ENCODE measurements at regions not wholly inside any gene's neighbourhood (a gene's known extent, or its start where the extent isn't known, plus 50 kb on each side); places are given as distances from the start of the nearest gene placed in this dataset.
"Not testable (repeated sequence)": the region's sequence is repeated elsewhere in the genome, so short reads cannot be mapped to it uniquely, and the experiment has no call there.

GRCh38 chr7:119266790-119267189 lies 1006.2 kb upstream of the KCND2 start:
- H3K4me1 ChIP-seq (ENCODE audit: control insufficient read depth in 1 of 2, insufficient read depth in 2 of 2, low read length in 2 of 2); H3K27ac ChIP-seq (ENCODE audit: low read length); H3K9me3 ChIP-seq (ENCODE audit: control insufficient read depth in 1 of 2, low read length in 2 of 2); H3K36me3 ChIP-seq (ENCODE audit: control insufficient read depth in 1 of 2, insufficient read depth in 2 of 2, low read length in 2 of 2); H3K4me3 ChIP-seq (ENCODE audit: low read depth in 1 of 2, low read length in 2 of 2); H3K27me3 ChIP-seq (ENCODE audit: low read depth, low read length): not testable (repeated sequence)

- no peak overlapping the region for H3K27ac ChIP-seq (ENCODE audit: low read length)
- no peaks in the 10 kb centered on the region for H3K4me1 ChIP-seq (ENCODE audit: control insufficient read depth in 1 of 2, insufficient read depth in 2 of 2, low read length in 2 of 2)
- no peak overlapping the region for H3K4me3 ChIP-seq (ENCODE audit: low read depth in 1 of 2, low read length in 2 of 2)
- H3K27me3 ChIP-seq (ENCODE audit: low read depth, low read length), result no peaks in the 10 kb centered on the region
- no peaks in the 10 kb centered on the region for H3K36me3 ChIP-seq (ENCODE audit: control insufficient read depth in 1 of 2, insufficient read depth in 2 of 2, low read length in 2 of 2)
- no peaks in the 10 kb centered on the region for H3K9me3 ChIP-seq (ENCODE audit: control insufficient read depth in 1 of 2, low read length in 2 of 2)
Observed at GRCh38 chr7:119270045-119270464, 1002.9 kb upstream of the KCND2 start.

GRCh38 chr7:119270644-119271043 lies 1002.3 kb upstream of the KCND2 start:
- Histone ChIP-seq H3K9me3 (ENCODE audit: control insufficient read depth in 1 of 2, low read length in 2 of 2) (no peaks in the 10 kb centered on the region), H3K4me1 (ENCODE audit: control insufficient read depth in 1 of 2, insufficient read depth in 2 of 2, low read length in 2 of 2) (no peaks in the 10 kb centered on the region), H3K27ac (ENCODE audit: low read length) (no peak overlapping the region), H3K36me3 (ENCODE audit: control insufficient read depth in 1 of 2, insufficient read depth in 2 of 2, low read length in 2 of 2) (no peaks in the 10 kb centered on the region), H3K27me3 (ENCODE audit: low read depth, low read length) (no peaks in the 10 kb centered on the region), H3K4me3 (ENCODE audit: low read depth in 1 of 2, low read length in 2 of 2) (no peak overlapping the region)

- H3K4me1 ChIP-seq (ENCODE audit: control insufficient read depth in 1 of 2, insufficient read depth in 2 of 2, low read length in 2 of 2), result no peaks in the 10 kb centered on the region
- no peaks in the 10 kb centered on the region for H3K9me3 ChIP-seq (ENCODE audit: control insufficient read depth in 1 of 2, low read length in 2 of 2)
- H3K27ac ChIP-seq (ENCODE audit: low read length), result no peak overlapping the region
- no peak overlapping the region for H3K4me3 ChIP-seq (ENCODE audit: low read depth in 1 of 2, low read length in 2 of 2)
- no peaks in the 10 kb centered on the region for H3K36me3 ChIP-seq (ENCODE audit: control insufficient read depth in 1 of 2, insufficient read depth in 2 of 2, low read length in 2 of 2)
- no peaks in the 10 kb centered on the region for H3K27me3 ChIP-seq (ENCODE audit: low read depth, low read length)
Observed at GRCh38 chr7:119271147-119271779, 1001.7 kb upstream of the KCND2 start.

GRCh38 chr7:119281181-119281846 lies 991.7 kb upstream of the KCND2 start:
- no peaks in the 10 kb centered on the region for H3K27me3 ChIP-seq (ENCODE audit: low read depth, low read length)
- H3K27ac ChIP-seq (ENCODE audit: low read length), result no peak overlapping the region
- no peaks in the 10 kb centered on the region for H3K9me3 ChIP-seq (ENCODE audit: control insufficient read depth in 1 of 2, low read length in 2 of 2)

GRCh38 chr7:119283353-119283752 lies 989.6 kb upstream of the KCND2 start:
- Histone ChIP-seq H3K4me1 (ENCODE audit: control insufficient read depth in 1 of 2, insufficient read depth in 2 of 2, low read length in 2 of 2) (no peaks in the 10 kb centered on the region), H3K9me3 (ENCODE audit: control insufficient read depth in 1 of 2, low read length in 2 of 2) (no peaks in the 10 kb centered on the region), H3K4me3 (ENCODE audit: low read depth in 1 of 2, low read length in 2 of 2) (no peak overlapping the region), H3K27me3 (ENCODE audit: low read depth, low read length) (no peaks in the 10 kb centered on the region), H3K27ac (ENCODE audit: low read length) (no peak overlapping the region), H3K36me3 (ENCODE audit: control insufficient read depth in 1 of 2, insufficient read depth in 2 of 2, low read length in 2 of 2) (no peaks in the 10 kb centered on the region)

More at GRCh38 chr7:119281181-119281846, 991.7 kb upstream of the KCND2 start:
- no peaks in the 10 kb centered on the region for H3K4me1 ChIP-seq (ENCODE audit: control insufficient read depth in 1 of 2, insufficient read depth in 2 of 2, low read length in 2 of 2)
- H3K4me3 ChIP-seq (ENCODE audit: low read depth in 1 of 2, low read length in 2 of 2), result no peak overlapping the region
- no peaks in the 10 kb centered on the region for H3K36me3 ChIP-seq (ENCODE audit: control insufficient read depth in 1 of 2, insufficient read depth in 2 of 2, low read length in 2 of 2)

- H3K36me3 ChIP-seq (ENCODE audit: control insufficient read depth in 1 of 2, insufficient read depth in 2 of 2, low read length in 2 of 2), result no peaks in the 10 kb centered on the region
- H3K27me3 ChIP-seq (ENCODE audit: low read depth, low read length), result no peaks in the 10 kb centered on the region
- H3K4me3 ChIP-seq (ENCODE audit: low read depth in 1 of 2, low read length in 2 of 2), result no peak overlapping the region
- no peaks in the 10 kb centered on the region for H3K4me1 ChIP-seq (ENCODE audit: control insufficient read depth in 1 of 2, insufficient read depth in 2 of 2, low read length in 2 of 2)
- H3K9me3 ChIP-seq (ENCODE audit: control insufficient read depth in 1 of 2, low read length in 2 of 2), result no peaks in the 10 kb centered on the region
- no peak overlapping the region for H3K27ac ChIP-seq (ENCODE audit: low read length)
Observed at GRCh38 chr7:119288416-119288815, 984.6 kb upstream of the KCND2 start.

- H3K4me3 ChIP-seq (ENCODE audit: low read depth in 1 of 2, low read length in 2 of 2); H3K36me3 ChIP-seq (ENCODE audit: control insufficient read depth in 1 of 2, insufficient read depth in 2 of 2, low read length in 2 of 2); H3K4me1 ChIP-seq (ENCODE audit: control insufficient read depth in 1 of 2, insufficient read depth in 2 of 2, low read length in 2 of 2); H3K27me3 ChIP-seq (ENCODE audit: low read depth, low read length); H3K27ac ChIP-seq (ENCODE audit: low read length); H3K9me3 ChIP-seq (ENCODE audit: control insufficient read depth in 1 of 2, low read length in 2 of 2): not testable (repeated sequence)
Observed at GRCh38 chr7:119300341-119300740, 972.6 kb upstream of the KCND2 start.

- H3K4me3 ChIP-seq (ENCODE audit: low read depth in 1 of 2, low read length in 2 of 2), result no peak overlapping the region
- no peaks in the 10 kb centered on the region for H3K27me3 ChIP-seq (ENCODE audit: low read depth, low read length)
- no peaks in the 10 kb centered on the region for H3K4me1 ChIP-seq (ENCODE audit: control insufficient read depth in 1 of 2, insufficient read depth in 2 of 2, low read length in 2 of 2)
- no peaks in the 10 kb centered on the region for H3K9me3 ChIP-seq (ENCODE audit: control insufficient read depth in 1 of 2, low read length in 2 of 2)
- H3K36me3 ChIP-seq (ENCODE audit: control insufficient read depth in 1 of 2, insufficient read depth in 2 of 2, low read length in 2 of 2), result no peaks in the 10 kb centered on the region
- no peak overlapping the region for H3K27ac ChIP-seq (ENCODE audit: low read length)
Observed at GRCh38 chr7:119320316-119320715, 952.7 kb upstream of the KCND2 start.

- Histone ChIP-seq H3K9me3 (ENCODE audit: control insufficient read depth in 1 of 2, low read length in 2 of 2) (no peaks in the 10 kb centered on the region), H3K4me1 (ENCODE audit: control insufficient read depth in 1 of 2, insufficient read depth in 2 of 2, low read length in 2 of 2) (no peaks in the 10 kb centered on the region), H3K36me3 (ENCODE audit: control insufficient read depth in 1 of 2, insufficient read depth in 2 of 2, low read length in 2 of 2) (no peaks in the 10 kb centered on the region), H3K4me3 (ENCODE audit: low read depth in 1 of 2, low read length in 2 of 2) (no peak overlapping the region), H3K27me3 (ENCODE audit: low read depth, low read length) (no peaks in the 10 kb centered on the region), H3K27ac (ENCODE audit: low read length) (no peak overlapping the region)
Observed at GRCh38 chr7:119329715-119330114, 943.3 kb upstream of the KCND2 start.

GRCh38 chr7:119335405-119335804 lies 937.6 kb upstream of the KCND2 start:
- Histone ChIP-seq H3K4me1 (ENCODE audit: control insufficient read depth in 1 of 2, insufficient read depth in 2 of 2, low read length in 2 of 2) (no peaks in the 10 kb centered on the region), H3K36me3 (ENCODE audit: control insufficient read depth in 1 of 2, insufficient read depth in 2 of 2, low read length in 2 of 2) (no peaks in the 10 kb centered on the region), H3K27ac (ENCODE audit: low read length) (no peak overlapping the region), H3K27me3 (ENCODE audit: low read depth, low read length) (no peaks in the 10 kb centered on the region), H3K4me3 (ENCODE audit: low read depth in 1 of 2, low read length in 2 of 2) (no peak overlapping the region), H3K9me3 (ENCODE audit: control insufficient read depth in 1 of 2, low read length in 2 of 2) (no peaks in the 10 kb centered on the region)

- Histone ChIP-seq H3K9me3 (ENCODE audit: control insufficient read depth in 1 of 2, low read length in 2 of 2) (no peaks in the 10 kb centered on the region), H3K27ac (ENCODE audit: low read length) (no peak overlapping the region), H3K4me3 (ENCODE audit: low read depth in 1 of 2, low read length in 2 of 2) (no peak overlapping the region), H3K36me3 (ENCODE audit: control insufficient read depth in 1 of 2, insufficient read depth in 2 of 2, low read length in 2 of 2) (no peaks in the 10 kb centered on the region), H3K27me3 (ENCODE audit: low read depth, low read length) (no peaks in the 10 kb centered on the region), H3K4me1 (ENCODE audit: control insufficient read depth in 1 of 2, insufficient read depth in 2 of 2, low read length in 2 of 2) (no peaks in the 10 kb centered on the region)
Observed at GRCh38 chr7:119341822-119342221, 931.2 kb upstream of the KCND2 start.
